GM19463 (cell line): ENCODE measurements at regions not wholly inside any gene's neighbourhood (a gene's known extent, or its start where the extent isn't known, plus 50 kb on each side); places are given as distances from the start of the nearest gene placed in this dataset.

ENCODE experiments used
- ATAC-seq: cut with Tn5 transposase; IDR thresholded peaks from one replicate; pipeline ENCODE4 v1.9.1; 2021; ENCODE audit warnings: mild to moderate bottlenecking, moderate library complexity; ENCODE audit not compliant: unreplicated experiment

- no peak for ATAC-seq
Observed at GRCh38 chr4:108342325-108342970, 173.7 kb upstream of the LEF1 start.

- ATAC-seq: no peak
Observed at GRCh38 chr4:108337923-108338322, 169.2 kb upstream of the LEF1 start.

GRCh38 chr4:108336076-108336475, 167.3 kb upstream of the LEF1 start:
- ATAC-seq: no peak

- ATAC-seq: no peak
Observed at GRCh38 chr4:108335081-108335480, 166.3 kb upstream of the LEF1 start.

DNA sequence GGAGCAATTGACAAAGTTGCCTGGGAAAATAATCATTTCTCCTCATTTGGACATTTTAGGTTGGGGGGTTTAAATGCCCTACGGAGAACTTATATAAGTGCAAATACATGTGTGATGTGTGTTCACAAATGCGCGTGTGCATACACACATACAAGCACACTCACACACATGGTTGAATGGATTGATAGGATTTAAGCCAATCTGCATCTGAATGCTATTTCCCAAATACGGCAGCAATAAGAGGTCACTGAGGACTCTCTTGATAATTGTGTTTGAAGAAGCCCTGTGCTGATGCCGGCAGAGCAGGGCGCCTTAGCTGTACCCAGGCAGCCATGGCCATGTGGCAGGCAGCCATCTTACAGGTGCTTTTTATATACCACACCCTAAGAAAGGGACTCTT, 165.3 kb upstream of the LEF1 start:
- ATAC-seq: no peak

DNA sequence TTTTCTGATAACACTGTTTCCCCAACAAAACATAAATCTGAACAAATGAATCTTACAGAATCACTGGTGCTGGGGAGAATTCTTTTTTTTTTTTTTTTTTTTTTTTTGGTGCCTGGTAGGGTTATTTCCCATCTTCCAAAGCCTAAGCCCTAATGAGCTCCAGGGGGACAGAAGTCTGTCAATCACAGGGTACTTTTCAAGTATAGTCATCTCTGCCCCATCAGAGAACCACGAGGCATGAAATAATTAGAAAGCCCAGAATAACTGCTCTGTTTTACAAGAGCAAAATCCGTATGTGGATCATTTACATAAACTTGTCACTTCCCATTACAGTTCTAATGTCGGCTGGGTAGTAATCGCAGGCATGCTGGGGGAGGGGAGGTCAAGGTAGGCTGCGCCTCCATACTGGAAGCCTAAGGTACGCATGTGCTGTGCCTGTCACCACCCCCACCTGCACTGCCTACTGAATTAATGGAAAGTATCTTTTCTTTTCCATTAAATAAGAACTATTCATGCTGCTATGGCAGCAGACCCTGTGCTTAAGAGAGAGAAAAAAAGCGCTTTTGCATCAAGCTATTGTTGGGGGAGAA, 164.7 kb upstream of the LEF1 start:
- no peak for ATAC-seq

DNA sequence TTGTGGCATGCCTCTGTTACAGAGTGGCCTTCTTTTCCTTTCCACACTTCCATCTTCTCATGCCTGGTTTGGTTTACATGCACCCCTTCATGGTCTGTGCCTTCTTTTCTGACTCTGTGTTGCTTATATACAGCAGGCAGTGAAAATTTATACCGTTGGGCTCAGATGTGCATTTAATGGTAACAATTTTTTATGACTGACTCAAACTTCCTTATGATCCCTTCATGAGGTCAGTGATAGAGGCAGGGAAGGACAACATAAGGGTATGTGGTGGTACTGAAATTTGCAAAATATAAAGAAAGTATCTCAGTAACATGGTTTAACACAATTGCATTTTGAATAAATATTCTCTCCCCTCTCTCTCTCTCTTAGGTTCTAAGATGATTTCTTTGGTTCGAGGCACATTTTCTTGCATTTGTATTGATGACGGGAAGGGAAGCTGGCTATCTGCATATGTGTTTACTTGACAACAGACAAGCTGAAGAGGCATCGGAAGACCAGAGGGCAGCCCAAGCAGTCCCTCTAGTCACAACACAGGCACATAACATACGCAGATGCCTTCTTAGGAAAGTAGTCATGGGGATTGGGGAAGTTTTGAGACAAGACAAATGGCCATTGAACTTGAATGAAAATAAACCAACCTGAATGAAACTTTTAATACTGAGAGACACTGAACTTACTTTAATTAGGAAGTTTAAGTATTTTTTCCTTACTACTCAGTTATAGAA, 163.3 kb upstream of the LEF1 start:
- no peak for ATAC-seq

- ATAC-seq: no peak
Observed at GRCh38 chr4:108328383-108328732, 159.6 kb upstream of the LEF1 start.

GRCh38 chr4:108327642-108328382, 159.1 kb upstream of the LEF1 start:
- no peak for ATAC-seq

DNA sequence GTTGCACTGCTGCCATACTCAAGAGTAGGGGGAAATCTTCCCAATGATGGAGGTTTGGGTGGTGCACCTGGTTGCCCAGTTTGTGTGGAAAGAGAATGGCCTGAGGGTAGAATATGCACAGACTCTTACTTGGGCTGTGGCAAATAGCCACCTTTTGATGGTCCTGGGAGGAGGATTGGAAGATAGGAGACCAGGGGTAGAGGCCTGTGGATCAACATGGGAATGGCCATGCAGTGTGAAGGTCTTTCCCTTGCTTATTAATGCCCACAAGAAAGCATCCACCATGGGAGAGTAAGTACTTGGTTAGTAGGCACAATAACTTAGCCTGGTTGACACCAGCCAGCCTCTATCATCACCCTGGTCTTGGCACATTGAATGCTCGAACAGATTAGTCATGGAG, 156.8 kb upstream of the LEF1 start:
- ATAC-seq: no peak

DNA sequence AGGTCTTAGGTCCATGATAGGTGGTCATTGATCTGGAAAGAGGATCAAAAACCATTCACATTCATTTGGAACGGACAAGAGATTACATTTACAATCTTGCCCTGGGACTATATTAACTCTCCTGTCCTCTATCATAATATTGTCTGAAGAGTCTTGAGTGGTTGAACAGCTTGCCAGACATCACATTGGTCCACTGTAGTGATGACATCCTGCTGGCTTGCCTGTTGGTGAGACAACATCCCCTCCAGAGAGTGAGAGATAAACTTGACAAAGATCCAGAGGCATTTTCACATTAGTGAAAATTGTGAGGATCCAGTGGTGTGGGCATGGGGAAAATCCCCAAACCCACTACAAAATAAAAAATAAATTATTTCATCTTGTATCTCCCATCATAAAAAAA, 155.7 kb upstream of the LEF1 start:
- ATAC-seq: no peak

- no peak for ATAC-seq
Observed at GRCh38 chr4:108322497-108322896, 153.8 kb upstream of the LEF1 start.

DNA sequence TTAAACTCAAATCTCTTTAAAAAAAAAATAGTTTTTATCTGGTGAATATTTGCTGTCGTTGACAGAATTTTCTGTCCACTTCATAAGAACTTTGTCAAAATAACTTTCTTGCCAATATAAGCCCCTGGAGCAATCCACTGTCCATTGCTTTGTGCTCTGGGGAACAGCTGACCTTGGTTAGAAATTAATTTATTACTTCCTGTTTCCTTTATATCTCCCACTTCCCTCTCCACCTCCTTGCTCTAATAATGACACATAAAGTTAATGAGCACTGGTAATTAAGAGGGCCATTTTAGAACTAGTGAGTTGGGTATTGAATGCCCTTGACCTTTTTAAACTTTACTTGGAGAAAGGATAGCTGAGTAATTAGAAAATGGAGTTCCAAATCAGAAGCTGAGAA, 151.3 kb upstream of the LEF1 start:
- no peak for ATAC-seq

DNA sequence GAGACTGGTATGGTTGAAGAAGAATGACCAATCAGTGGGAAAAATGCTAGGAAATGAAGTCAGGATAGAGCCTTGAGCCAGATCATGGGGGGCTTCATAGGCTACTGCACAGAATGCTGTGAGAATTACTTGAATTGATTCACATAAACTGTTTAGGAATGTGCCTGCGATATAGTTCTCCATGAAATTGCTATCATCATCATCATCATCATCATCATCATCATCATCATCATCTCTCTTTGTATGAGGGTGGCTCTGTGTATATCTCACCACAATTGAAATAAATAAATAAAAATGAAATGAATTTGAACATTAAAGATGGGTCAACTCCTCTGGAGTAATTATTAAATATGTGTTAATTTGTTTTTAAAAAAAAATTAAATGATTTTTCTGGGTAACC, 148.6 kb upstream of the LEF1 start:
- no peak for ATAC-seq

GRCh38 chr4:108315694-108316093, 147.0 kb upstream of the LEF1 start:
- no peak for ATAC-seq

DNA sequence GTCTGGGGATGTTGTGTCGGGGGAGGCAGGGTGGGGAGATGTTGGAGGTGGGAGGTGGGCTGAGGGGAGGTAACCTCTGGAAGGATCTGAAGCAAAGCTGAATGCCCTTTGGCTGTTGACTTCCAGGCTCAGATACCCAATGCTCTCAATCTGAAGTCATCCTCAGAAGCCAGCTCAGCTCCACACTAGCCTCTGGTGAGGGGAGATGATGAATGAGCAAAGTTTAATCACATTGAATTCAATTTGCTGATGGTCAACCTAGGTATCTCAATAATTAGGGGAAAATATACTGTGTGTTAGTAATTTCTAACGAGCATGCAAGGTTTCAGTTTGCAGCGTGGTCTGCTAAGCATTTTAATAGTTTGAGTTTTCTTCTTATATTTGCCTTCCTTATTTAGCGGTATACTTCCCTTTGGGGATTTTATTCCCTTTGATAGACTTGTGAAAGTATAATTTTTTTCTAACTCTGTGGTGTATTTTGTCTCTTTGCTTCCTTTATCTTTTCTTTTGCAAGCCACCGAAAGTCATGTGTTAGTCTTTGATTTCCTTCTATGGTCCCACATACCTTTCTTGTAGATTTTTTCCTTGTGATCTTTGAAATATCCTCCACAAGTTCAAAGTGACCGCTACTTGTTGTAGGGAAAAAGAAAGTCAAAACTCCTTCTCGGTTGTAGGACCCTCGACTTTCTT, 146.3 kb upstream of the LEF1 start:
- ATAC-seq: no peak

GRCh38 chr4:108313546-108314339, 145.0 kb upstream of the LEF1 start:
- ATAC-seq: no peak

- ATAC-seq: no peak
Observed at GRCh38 chr4:108311313-108311712, 142.6 kb upstream of the LEF1 start.

GRCh38 chr4:108303488-108304177, 134.9 kb upstream of the LEF1 start:
- no peak for ATAC-seq
